NB4 (cell line): ENCODE measurements at regions not wholly inside any gene's neighbourhood (a gene's known extent, or its start where the extent isn't known, plus 50 kb on each side); places are given as distances from the start of the nearest gene placed in this dataset.

ENCODE experiments used
- MYC ChIP-seq: IDR thresholded peaks from 2 replicates; pipeline ENCODE4 v1.6.1; 2011; ENCODE audit warnings: low read depth, low read length
- POLR2A ChIP-seq: IDR thresholded peaks from 2 replicates; pipeline ENCODE4 v1.6.1; 2011; ENCODE audit warnings: mild to moderate bottlenecking; ENCODE audit not compliant: insufficient read length; ENCODE audit errors: extremely low read depth
- TF ChIP-seq, protein P1 (sequence below): IDR thresholded peaks from one replicate; pipeline ENCODE4 v1.5.1; 2012; ENCODE audit warnings: low read depth, low read length
- TF ChIP-seq, protein P2 (sequence below): IDR thresholded peaks from 2 replicates; pipeline ENCODE4 v1.6.1; 2011; ENCODE audit warnings: low read depth, low read length

DNA sequence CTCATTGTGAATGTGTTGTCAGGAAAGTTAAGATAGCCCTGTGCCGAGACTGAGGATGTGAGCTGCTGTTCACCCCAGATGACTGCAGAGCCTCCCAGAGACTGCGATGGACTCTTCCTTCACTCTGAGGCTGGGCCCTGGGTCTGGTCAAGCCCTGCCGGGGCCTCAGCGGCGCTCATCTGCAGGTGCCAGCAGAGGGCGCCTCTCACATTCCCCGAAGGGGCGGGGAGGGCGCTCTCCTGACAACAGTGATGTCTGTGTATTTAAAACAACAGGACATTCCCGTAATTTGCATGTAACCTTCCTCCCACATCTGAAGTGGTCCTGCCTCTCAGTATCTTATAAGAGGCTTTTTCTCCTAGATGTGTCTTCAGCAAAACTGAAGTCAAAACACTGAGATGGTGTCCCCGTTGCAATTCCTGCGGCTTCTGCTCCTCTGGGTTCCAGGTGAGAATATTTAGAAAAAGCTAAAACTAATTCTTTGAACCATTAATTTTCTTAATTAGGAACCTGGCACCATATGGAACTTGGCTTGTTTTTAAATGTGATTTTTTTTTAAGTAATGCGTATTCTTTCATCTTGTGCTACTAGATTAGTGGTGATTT, 1377.9 kb downstream of the RPIA start:
- TF ChIP-seq POLR2A (no peak), MYC (no peak)
- TF ChIP-seq, protein P1, sequence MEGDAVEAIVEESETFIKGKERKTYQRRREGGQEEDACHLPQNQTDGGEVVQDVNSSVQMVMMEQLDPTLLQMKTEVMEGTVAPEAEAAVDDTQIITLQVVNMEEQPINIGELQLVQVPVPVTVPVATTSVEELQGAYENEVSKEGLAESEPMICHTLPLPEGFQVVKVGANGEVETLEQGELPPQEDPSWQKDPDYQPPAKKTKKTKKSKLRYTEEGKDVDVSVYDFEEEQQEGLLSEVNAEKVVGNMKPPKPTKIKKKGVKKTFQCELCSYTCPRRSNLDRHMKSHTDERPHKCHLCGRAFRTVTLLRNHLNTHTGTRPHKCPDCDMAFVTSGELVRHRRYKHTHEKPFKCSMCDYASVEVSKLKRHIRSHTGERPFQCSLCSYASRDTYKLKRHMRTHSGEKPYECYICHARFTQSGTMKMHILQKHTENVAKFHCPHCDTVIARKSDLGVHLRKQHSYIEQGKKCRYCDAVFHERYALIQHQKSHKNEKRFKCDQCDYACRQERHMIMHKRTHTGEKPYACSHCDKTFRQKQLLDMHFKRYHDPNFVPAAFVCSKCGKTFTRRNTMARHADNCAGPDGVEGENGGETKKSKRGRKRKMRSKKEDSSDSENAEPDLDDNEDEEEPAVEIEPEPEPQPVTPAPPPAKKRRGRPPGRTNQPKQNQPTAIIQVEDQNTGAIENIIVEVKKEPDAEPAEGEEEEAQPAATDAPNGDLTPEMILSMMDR, result peak; percentile 95
- TF ChIP-seq, protein P2, sequence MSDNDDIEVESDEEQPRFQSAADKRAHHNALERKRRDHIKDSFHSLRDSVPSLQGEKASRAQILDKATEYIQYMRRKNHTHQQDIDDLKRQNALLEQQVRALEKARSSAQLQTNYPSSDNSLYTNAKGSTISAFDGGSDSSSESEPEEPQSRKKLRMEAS, result no peak
